RWPE1 (cell line): ENCODE measurements at regions not wholly inside any gene's neighbourhood (a gene's known extent, or its start where the extent isn't known, plus 50 kb on each side); places are given as distances from the start of the nearest gene placed in this dataset.

Experiments used
- CTCF ChIA-PET: fragments of 350-600 bp; sonication (Branson Sonifier 250); formaldehyde crosslinking; extraction: SDS; loops from one replicate; lab custom pipeline; 2021; lab: Yijun Ruan, JAX
- POLR2A ChIA-PET: fragments of 400-600 bp; formaldehyde crosslinking; extraction: SDS; loops from one replicate; lab custom pipeline; 2020; ENCODE audit warnings: antibody characterized with exemption; ENCODE audit not compliant: low non-redundant PET; lab: Yijun Ruan, JAX
- DNase-seq: peaks from one replicate; pipeline ENCODE4 v3.0.0; 2012; ENCODE audit warnings: low spot score
- H3K27ac ChIP-seq: fragments of 450-650 bp; 2 replicates; pipeline ENCODE4 v1.5.1; 2017
- CTCF ChIP-seq: fragments of 450-650 bp; conservative IDR thresholded peaks from 2 replicates; pipeline ENCODE4 v1.5.1; 2017; ENCODE audit warnings: low read depth, mild to moderate bottlenecking

- no peak overlapping the region for H3K27ac ChIP-seq
- POLR2A ChIA-PET, result no interaction called here
- CTCF ChIA-PET, result no interaction called here
- DNase-seq, result no peak
- TF ChIP-seq CTCF, result no peak
Observed at GRCh38 chr3:79973917-79974595, 206.3 kb upstream of the ROBO1 start.

GRCh38 chr3:79973482-79973881, 205.7 kb upstream of the ROBO1 start:
- TF ChIP-seq CTCF, result no peak
- DNase-seq, result no peak
- POLR2A ChIA-PET, result no interaction called here
- CTCF ChIA-PET, result no interaction called here
- no peak overlapping the region for H3K27ac ChIP-seq

GRCh38 chr3:79968418-79968817, 200.6 kb upstream of the ROBO1 start:
- DNase-seq, result no peak
- no peak for TF ChIP-seq CTCF
- CTCF ChIA-PET, result interaction anchor here (1.4 kb wide), 1 partner anchor 16 kb away, joined by 5 read pairs; no protein-coding TSS in a partner anchor
- POLR2A ChIA-PET, result no interaction called here
- H3K27ac ChIP-seq, result no peak overlapping the region

- POLR2A ChIA-PET, result no interaction called here
- H3K27ac ChIP-seq, result no peak overlapping the region
- no peak for TF ChIP-seq CTCF
- CTCF ChIA-PET, result no interaction called here
- no peak for DNase-seq
Observed at GRCh38 chr3:79960594-79960993, 192.8 kb upstream of the ROBO1 start.

- ChIA-PET CTCF (no interaction called here), POLR2A (no interaction called here)
- H3K27ac ChIP-seq, result no peak overlapping the region
- DNase-seq, result no peak
- TF ChIP-seq CTCF, result no peak
Observed at GRCh38 chr3:79957066-79957465, 189.3 kb upstream of the ROBO1 start.

- no peak for TF ChIP-seq CTCF
- ChIA-PET CTCF (no interaction called here), POLR2A (no interaction called here)
- no peak overlapping the region for H3K27ac ChIP-seq
- DNase-seq, result no peak
Observed at GRCh38 chr3:79954756-79955155, 187.0 kb upstream of the ROBO1 start.
